ENCODE measurements at regions not wholly inside any gene's neighbourhood (a gene's known extent, or its start where the extent isn't known, plus 50 kb on each side); places are given as distances from the start of the nearest gene placed in this dataset.

DNA sequence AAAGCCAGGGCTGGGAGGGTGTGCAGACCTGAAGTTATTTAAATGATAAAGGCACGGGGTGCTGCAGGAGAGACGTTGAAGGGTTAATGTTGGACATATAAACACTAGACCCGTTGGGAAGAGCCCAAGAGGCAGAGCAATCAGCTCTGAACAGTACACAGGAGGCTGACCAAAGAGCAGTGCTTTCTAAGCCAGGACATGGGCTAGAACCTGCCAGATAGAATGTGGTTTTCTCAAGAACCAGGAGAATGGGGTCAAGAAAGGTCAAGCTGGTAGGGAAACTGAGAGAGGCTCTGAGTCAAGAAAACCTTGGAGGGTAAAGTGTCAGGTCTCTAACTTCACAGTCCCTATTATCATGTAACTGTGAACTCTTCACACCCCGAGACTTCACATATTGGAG lies 143.2 kb upstream of the EEA1 start:
- Histone ChIP-seq H3K36me3 (ENCODE audit: control insufficient read depth in 2 of 3, insufficient read depth in 3 of 3, low read length in 3 of 3) (no peaks in the 10 kb centered on the region), H3K9ac (ENCODE audit: low read length in 3 of 3) (no peak overlapping the region), H3K27ac (ENCODE audit: low read depth in 2 of 2, low read length in 2 of 2) (no peak overlapping the region), H3K9me3 (ENCODE audit: control insufficient read depth in 2 of 3, insufficient read depth in 1 of 3, low read length in 3 of 3) (peaks cover 0 to 2% (median 0%) of the 10 kb centered on the region in 3 donors), H3K4me3 (ENCODE audit: low read length in 3 of 3) (no peak overlapping the region), H3K4me1 (ENCODE audit: control insufficient read depth in 2 of 3, insufficient read depth in 2 of 3, low read depth in 1 of 3, low read length in 3 of 3) (no peaks in the 10 kb centered on the region), H3K27me3 (ENCODE audit: control insufficient read depth, insufficient read depth, low read length) (no peaks in the 10 kb centered on the region)
- intact Hi-C loops (cut with DNase I), result no loop called here
- TF ChIP-seq, protein P1, sequence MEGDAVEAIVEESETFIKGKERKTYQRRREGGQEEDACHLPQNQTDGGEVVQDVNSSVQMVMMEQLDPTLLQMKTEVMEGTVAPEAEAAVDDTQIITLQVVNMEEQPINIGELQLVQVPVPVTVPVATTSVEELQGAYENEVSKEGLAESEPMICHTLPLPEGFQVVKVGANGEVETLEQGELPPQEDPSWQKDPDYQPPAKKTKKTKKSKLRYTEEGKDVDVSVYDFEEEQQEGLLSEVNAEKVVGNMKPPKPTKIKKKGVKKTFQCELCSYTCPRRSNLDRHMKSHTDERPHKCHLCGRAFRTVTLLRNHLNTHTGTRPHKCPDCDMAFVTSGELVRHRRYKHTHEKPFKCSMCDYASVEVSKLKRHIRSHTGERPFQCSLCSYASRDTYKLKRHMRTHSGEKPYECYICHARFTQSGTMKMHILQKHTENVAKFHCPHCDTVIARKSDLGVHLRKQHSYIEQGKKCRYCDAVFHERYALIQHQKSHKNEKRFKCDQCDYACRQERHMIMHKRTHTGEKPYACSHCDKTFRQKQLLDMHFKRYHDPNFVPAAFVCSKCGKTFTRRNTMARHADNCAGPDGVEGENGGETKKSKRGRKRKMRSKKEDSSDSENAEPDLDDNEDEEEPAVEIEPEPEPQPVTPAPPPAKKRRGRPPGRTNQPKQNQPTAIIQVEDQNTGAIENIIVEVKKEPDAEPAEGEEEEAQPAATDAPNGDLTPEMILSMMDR (IDR thresholded peaks at IDR 0.05; ENCODE audit: borderline replicate concordance, extremely low read depth, insufficient read depth), result no peak
- FAIRE-seq, result no peak
- no peak for DNase-seq

- H3K4me3 ChIP-seq (ENCODE audit: low read length in 3 of 3), result no peak overlapping the region
- FAIRE-seq (no peak), DNase-seq (no peak)
- H3K27me3 ChIP-seq (ENCODE audit: control insufficient read depth, insufficient read depth, low read length), result no peaks in the 10 kb centered on the region
- H3K4me1 ChIP-seq (ENCODE audit: control insufficient read depth in 2 of 3, insufficient read depth in 2 of 3, low read depth in 1 of 3, low read length in 3 of 3), result no peaks in the 10 kb centered on the region
- H3K9ac ChIP-seq (ENCODE audit: low read length in 3 of 3), result no peak overlapping the region
- H3K36me3 ChIP-seq (ENCODE audit: control insufficient read depth in 2 of 3, insufficient read depth in 3 of 3, low read length in 3 of 3), result no peaks in the 10 kb centered on the region
- H3K9me3 ChIP-seq (ENCODE audit: control insufficient read depth in 2 of 3, insufficient read depth in 1 of 3, low read length in 3 of 3), result peaks cover 0 to 2% (median 0%) of the 10 kb centered on the region in 3 donors
- intact Hi-C loops (cut with DNase I), result no loop called here
- no peak overlapping the region for H3K27ac ChIP-seq (ENCODE audit: low read depth in 2 of 2, low read length in 2 of 2)
- TF ChIP-seq, protein P1 (IDR thresholded peaks at IDR 0.05; ENCODE audit: borderline replicate concordance, extremely low read depth, insufficient read depth), result no peak
These were observed 144.2 kb upstream of the EEA1 start for GRCh38 chr12:93073324-93073723.

DNA sequence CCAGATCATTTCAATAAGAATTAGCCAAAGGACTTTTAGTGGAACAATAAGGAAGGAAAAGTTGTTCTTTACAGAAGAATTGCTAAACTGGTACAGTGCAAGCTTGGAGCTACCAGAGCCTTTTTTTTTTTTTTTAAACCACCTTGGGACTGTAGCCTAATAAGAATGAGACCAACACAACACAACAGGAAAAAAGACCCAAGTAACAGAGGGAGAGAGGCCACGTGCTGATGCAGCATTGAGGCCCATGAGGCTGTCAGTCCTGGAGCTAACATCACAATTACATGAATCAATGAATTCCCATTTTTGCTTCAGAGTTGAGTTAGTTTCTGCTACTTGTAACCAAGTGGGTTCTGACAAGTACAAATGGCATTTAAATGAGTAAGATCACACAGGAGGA lies 149.0 kb upstream of the EEA1 start:
- no peaks in the 10 kb centered on the region for H3K36me3 ChIP-seq (ENCODE audit: control insufficient read depth in 2 of 3, insufficient read depth in 3 of 3, low read length in 3 of 3)
- FAIRE-seq (no peak), DNase-seq (no peak)
- intact Hi-C loops (cut with DNase I), result no loop called here
- H3K4me3 ChIP-seq (ENCODE audit: low read length in 3 of 3), result no peak overlapping the region
- no peaks in the 10 kb centered on the region for H3K27me3 ChIP-seq (ENCODE audit: control insufficient read depth, insufficient read depth, low read length)
- H3K27ac ChIP-seq (ENCODE audit: low read depth in 2 of 2, low read length in 2 of 2), result no peak overlapping the region
- peaks cover 0 to 5% (median 0%) of the 10 kb centered on the region in 3 donors for H3K4me1 ChIP-seq (ENCODE audit: control insufficient read depth in 2 of 3, insufficient read depth in 2 of 3, low read depth in 1 of 3, low read length in 3 of 3)
- H3K9me3 ChIP-seq (ENCODE audit: control insufficient read depth in 2 of 3, insufficient read depth in 1 of 3, low read length in 3 of 3), result peaks cover 0 to 2% (median 0%) of the 10 kb centered on the region in 3 donors
- TF ChIP-seq, protein P1 (IDR thresholded peaks at IDR 0.05; ENCODE audit: borderline replicate concordance, extremely low read depth, insufficient read depth), result no peak
- H3K9ac ChIP-seq (ENCODE audit: low read length in 3 of 3), result no peak overlapping the region

GRCh38 chr12:93078577-93078976 lies 149.5 kb upstream of the EEA1 start:
- FAIRE-seq, result no peak
- no peak for DNase-seq
- TF ChIP-seq, protein P1 (IDR thresholded peaks at IDR 0.05; ENCODE audit: borderline replicate concordance, extremely low read depth, insufficient read depth), result no peak
- intact Hi-C loops (cut with DNase I), result no loop called here
- Histone ChIP-seq H3K27me3 (ENCODE audit: control insufficient read depth, insufficient read depth, low read length) (no peaks in the 10 kb centered on the region), H3K4me1 (ENCODE audit: control insufficient read depth in 2 of 3, insufficient read depth in 2 of 3, low read depth in 1 of 3, low read length in 3 of 3) (peaks cover 0 to 5% (median 0%) of the 10 kb centered on the region in 3 donors), H3K9me3 (ENCODE audit: control insufficient read depth in 2 of 3, insufficient read depth in 1 of 3, low read length in 3 of 3) (peaks cover 0 to 2% (median 0%) of the 10 kb centered on the region in 3 donors), H3K4me3 (ENCODE audit: low read length in 3 of 3) (no peak overlapping the region), H3K36me3 (ENCODE audit: control insufficient read depth in 2 of 3, insufficient read depth in 3 of 3, low read length in 3 of 3) (no peaks in the 10 kb centered on the region), H3K27ac (ENCODE audit: low read depth in 2 of 2, low read length in 2 of 2) (no peak overlapping the region), H3K9ac (ENCODE audit: low read length in 3 of 3) (no peak overlapping the region)

Data from kidney (tissue), 13 donors.